ENCODE measurements at regions not wholly inside any gene's neighbourhood (a gene's known extent, or its start where the extent isn't known, plus 50 kb on each side); places are given as distances from the start of the nearest gene placed in this dataset.

- no peak for FAIRE-seq
- no peak for ATAC-seq
- peaks cover 57% of the 10 kb centered on the region for H3K4me1 ChIP-seq (ENCODE audit: insufficient read depth, low read length)
- WGBS (ENCODE audit: low lambda C conversion rate) = 56% methylated on average over 19 of the region's 21 CpGs
- peak overlapping the region; percentile 40; the same call in 1 of the 2 replicates for H3K4me2 ChIP-seq (ENCODE audit: low read depth, low read length)
- no peaks in the 10 kb centered on the region for H3K79me2 ChIP-seq (ENCODE audit: insufficient read depth, low read length)
- no peak overlapping the region for H3K9ac ChIP-seq (ENCODE audit: insufficient read depth, low read depth, low read length)
- in situ Hi-C loops (cut with HindIII; ENCODE audit: extremely low pct_ligation_motif_present, low pct_unique_long_range_greater_than_20kb) = no loop called here
- ChIA-PET POLR2A (interaction anchor here (1.0 kb wide), 1 partner anchor 12 kb away, joined by 3 read pairs; no protein-coding TSS in a partner anchor), CTCF (ENCODE audit: low intra/inter-chr PET ratio, low total read pairs) (no interaction called here)
- peaks cover 6% of the 10 kb centered on the region; the same call in 1 of the 2 replicates for H4K20me1 ChIP-seq (ENCODE audit: insufficient read depth, low read length)
- peaks cover 38 to 88% of the 10 kb centered on the region in 2 experiments for H3K27me3 ChIP-seq (ENCODE audit: control insufficient read depth in 1 of 2, insufficient read depth in 2 of 2, low read length in 2 of 2)
- TF ChIP-seq TGIF2 (CRISPR knock-in tag; IDR thresholded peaks at IDR 0.05) (no peak), SOX13 (IDR thresholded peaks at IDR 0.05) (0 out of 2 replicates have a peak, but pooled peaks have one; percentile 2), SOX13 (CRISPR knock-in tag; conservative IDR thresholded peaks at IDR 0.05 in 1 of 2, IDR thresholded peaks at IDR 0.05 in 1 of 2) (no peak)
- intact Hi-C loops (cut with micrococcal nuclease; ENCODE audit: unreplicated experiment) = loop anchor here (10.0 kb wide), 1 partner anchor 312 kb away; the partner anchor contains the start of gene RALB
- no peaks in the 10 kb centered on the region for H3K9me3 ChIP-seq (ENCODE audit: low read length)
- H3K4me3 ChIP-seq (replicated peaks in 1 of 3; ENCODE audit: insufficient read depth in 1 of 3, low read depth in 2 of 3, low read length in 3 of 3) = no peak overlapping the region
- no peak overlapping the region for H3K27ac ChIP-seq (ENCODE audit: extremely low read length, insufficient read depth, low read length)
- no TSS peak for BruUV-seq (replicated peaks)
- H2AFZ ChIP-seq (ENCODE audit: low read length) = no peak overlapping the region
- no peaks in the 10 kb centered on the region for H3K36me3 ChIP-seq (replicated peaks in 1 of 2; ENCODE audit: control insufficient read depth in 1 of 2, insufficient read depth in 2 of 2, low read length in 2 of 2)
- no peak for DNase-seq (ENCODE audit: low spot score)
Measured at GRCh38 chr2:120566331-120567035, 169.2 kb upstream of the GLI2 start.

- Histone ChIP-seq H3K4me1 (ENCODE audit: insufficient read depth, low read length) (peaks cover 56% of the 10 kb centered on the region), H3K9ac (ENCODE audit: insufficient read depth, low read depth, low read length) (no peak overlapping the region), H3K4me3 (replicated peaks in 1 of 3; ENCODE audit: insufficient read depth in 1 of 3, low read depth in 2 of 3, low read length in 3 of 3) (no peak overlapping the region), H3K36me3 (replicated peaks in 1 of 2; ENCODE audit: control insufficient read depth in 1 of 2, insufficient read depth in 2 of 2, low read length in 2 of 2) (no peaks in the 10 kb centered on the region), H2AFZ (ENCODE audit: low read length) (no peak overlapping the region), H3K79me2 (ENCODE audit: insufficient read depth, low read length) (no peaks in the 10 kb centered on the region), H3K27me3 (ENCODE audit: control insufficient read depth in 1 of 2, insufficient read depth in 2 of 2, low read length in 2 of 2) (peaks cover 33 to 88% of the 10 kb centered on the region in 2 experiments), H3K27ac (ENCODE audit: extremely low read length, insufficient read depth, low read length) (no peak overlapping the region), H3K4me2 (ENCODE audit: low read depth, low read length) (no peak overlapping the region), H4K20me1 (ENCODE audit: insufficient read depth, low read length) (peaks cover 6% of the 10 kb centered on the region; the same call in 1 of the 2 replicates), H3K9me3 (ENCODE audit: low read length) (no peaks in the 10 kb centered on the region)
- TF ChIP-seq ZNF773 (CRISPR knock-in tag; IDR thresholded peaks at IDR 0.05; ENCODE audit: borderline replicate concordance) = no peak
- TF ChIP-seq SOX13 (IDR thresholded peaks at IDR 0.05) = no peak
- no peak for TF ChIP-seq SOX13 (CRISPR knock-in tag; conservative IDR thresholded peaks at IDR 0.05 in 1 of 2, IDR thresholded peaks at IDR 0.05 in 1 of 2)
- TF ChIP-seq JUN (CRISPR knock-in tag; IDR thresholded peaks at IDR 0.05) = no peak
- TF ChIP-seq ZNF646 (CRISPR knock-in tag; IDR thresholded peaks at IDR 0.05) = peak; percentile 17; the same call in 1 of the 2 replicates
- TF ChIP-seq SALL1 (CRISPR knock-in tag; IDR thresholded peaks at IDR 0.05) = no peak
- ChIA-PET CTCF (ENCODE audit: low intra/inter-chr PET ratio, low total read pairs) (no interaction called here), POLR2A (interaction anchor here (1.0 kb wide), 1 partner anchor 13 kb away, joined by 3 read pairs; no protein-coding TSS in a partner anchor)
- no peak for FAIRE-seq
- no TSS peak for BruUV-seq (replicated peaks)
- ATAC-seq = no peak
- DNase-seq (ENCODE audit: low spot score) = no peak
- in situ Hi-C loops (cut with HindIII; ENCODE audit: extremely low pct_ligation_motif_present, low pct_unique_long_range_greater_than_20kb) (no loop called here), intact Hi-C loops (cut with micrococcal nuclease; ENCODE audit: unreplicated experiment) (loop anchor here (10.0 kb wide), 1 partner anchor 312 kb away; the partner anchor contains the start of gene RALB)
- 11% methylated on average over 1 of the region's 2 CpGs for WGBS (ENCODE audit: low lambda C conversion rate)
Measured at GRCh38 chr2:120567128-120567527, 168.5 kb upstream of the GLI2 start.
